HepG2 (cell line): ENCODE measurements at regions not wholly inside any gene's neighbourhood (a gene's known extent, or its start where the extent isn't known, plus 50 kb on each side); places are given as distances from the start of the nearest gene placed in this dataset.
A peak's percentile ranks its signal among the peaks of the same experiment; 100 is the strongest.

Source experiments
- AGO1 ChIP-seq: fragments of 200-400 bp; formaldehyde crosslinking; IDR thresholded peaks from 2 replicates; pipeline ENCODE4 v1.6.1; 2017; ENCODE audit warnings: mild to moderate bottlenecking, low read depth, low read length, moderate library complexity; ENCODE audit not compliant: poor library complexity, severe bottlenecking
- ATAD3A ChIP-seq: sonication (generic); formaldehyde crosslinking; IDR thresholded peaks from 2 replicates; pipeline ENCODE4 v1.4.0; 2020; ENCODE audit warnings: missing genetic modification reagents
- CBX1 ChIP-seq: IDR thresholded peaks from one replicate; pipeline ENCODE4 v1.6.1; 2016; ENCODE audit warnings: antibody characterized with exemption, low read depth
- DPF2 ChIP-seq: sonication (generic); formaldehyde crosslinking; IDR thresholded peaks from 2 replicates; pipeline ENCODE4 v1.4.0; 2020; ENCODE audit warnings: mild to moderate bottlenecking, low read depth, missing genetic modification reagents, borderline replicate concordance
- ETV6 ChIP-seq: sonication (generic); formaldehyde crosslinking; conservative IDR thresholded peaks from 2 replicates; pipeline ENCODE4 v1.4.0; 2020; ENCODE audit warnings: missing genetic modification reagents
- FOXK1 ChIP-seq: sonication (generic); formaldehyde crosslinking; IDR thresholded peaks from 2 replicates; pipeline ENCODE4 v1.4.0; 2020; ENCODE audit warnings: low read depth, missing genetic modification reagents, borderline replicate concordance
- FOXP1 ChIP-seq, 2 experiments: fragments of 450-650 bp in 1 of 2; IDR thresholded peaks; 2 replicates each; pipeline ENCODE4 v1.6.1; 2017 to 2018; ENCODE audit warnings: antibody characterized with exemption in 1 of 2
- HDAC1 ChIP-seq: sonication (generic); formaldehyde crosslinking; IDR thresholded peaks from 2 replicates; pipeline ENCODE4 v1.5.1; 2020; ENCODE audit warnings: mild to moderate bottlenecking, missing genetic modification reagents
- HNRNPLL ChIP-seq: fragments of 200-400 bp; formaldehyde crosslinking; IDR thresholded peaks from 2 replicates; pipeline ENCODE4 v1.6.1; 2017; ENCODE audit warnings: mild to moderate bottlenecking, low read depth, low read length; ENCODE audit not compliant: poor library complexity, severe bottlenecking
- HOXA3 ChIP-seq: sonication (generic); formaldehyde crosslinking; IDR thresholded peaks from 2 replicates; pipeline ENCODE4 v1.5.0; 2020; ENCODE audit warnings: missing genetic modification reagents
- ISX ChIP-seq: sonication (generic); formaldehyde crosslinking; conservative IDR thresholded peaks from 2 replicates; pipeline ENCODE4 v1.5.0; 2020; ENCODE audit warnings: missing genetic modification reagents
- KAT8 ChIP-seq: IDR thresholded peaks from 2 replicates; pipeline ENCODE4 v1.6.1; 2016; ENCODE audit warnings: missing genetic modification reagents, missing compliant biosample characterization
- KDM1A ChIP-seq: IDR thresholded peaks from 2 replicates; pipeline ENCODE4 v1.6.1; 2016; ENCODE audit warnings: missing compliant biosample characterization
- NCOR1 ChIP-seq: fragments of 200-600 bp; sonication (generic); IDR thresholded peaks from 2 replicates; pipeline ENCODE4 v1.7.0; 2017; ENCODE audit warnings: antibody characterized with exemption, low read length, borderline replicate concordance
- POGZ ChIP-seq: sonication (generic); formaldehyde crosslinking; IDR thresholded peaks from 2 replicates; pipeline ENCODE4 v1.4.0; 2020; ENCODE audit warnings: mild to moderate bottlenecking, missing genetic modification reagents
- SOX6 ChIP-seq, 2 experiments: fragments of 450-650 bp in 1 of 2; sonication (generic) in 1 of 2; formaldehyde crosslinking in 1 of 2; IDR thresholded peaks; 2 replicates each; pipeline versions ENCODE4 v1.4.0 to v1.6.1; 2017 to 2020; ENCODE audit warnings: antibody characterized with exemption in 1 of 2, mild to moderate bottlenecking in 1 of 2, missing genetic modification reagents in 1 of 2
- SP5 ChIP-seq: IDR thresholded peaks from 2 replicates; pipeline ENCODE4 v1.6.1; 2016; ENCODE audit warnings: low read depth, borderline replicate concordance
- SUZ12 ChIP-seq: fragments of 150-350 bp; IDR thresholded peaks from 2 replicates; pipeline ENCODE4 v1.6.1; 2014; ENCODE audit warnings: low read depth, low read length
- ZNF572 ChIP-seq: sonication (generic); formaldehyde crosslinking; IDR thresholded peaks from 2 replicates; pipeline ENCODE4 v1.5.1; 2020; ENCODE audit warnings: mild to moderate bottlenecking, missing genetic modification reagents
- ZNF703 ChIP-seq: sonication (generic); formaldehyde crosslinking; IDR thresholded peaks from 2 replicates; pipeline ENCODE4 v1.5.1; 2020; ENCODE audit warnings: missing genetic modification reagents, mild to moderate bottlenecking, moderate library complexity, borderline replicate concordance
- TF ChIP-seq, protein P1 (sequence below): sonication (generic); formaldehyde crosslinking; conservative IDR thresholded peaks from 2 replicates; pipeline ENCODE4 v1.4.0; 2020; ENCODE audit warnings: mild to moderate bottlenecking, missing genetic modification reagents, moderate library complexity
- TF ChIP-seq, protein P2 (sequence below): sonication (generic); formaldehyde crosslinking; IDR thresholded peaks from 2 replicates; pipeline ENCODE4 v1.5.0; 2020; ENCODE audit warnings: missing genetic modification reagents
- TF ChIP-seq, protein P3 (sequence below): sonication (generic); formaldehyde crosslinking; IDR thresholded peaks from 2 replicates; pipeline ENCODE4 v1.9.0; 2022; ENCODE audit warnings: low read depth, missing genetic modification reagents
- TF ChIP-seq, protein P4 (sequence below): IDR thresholded peaks from 2 replicates; pipeline ENCODE4 v1.6.1; 2016; ENCODE audit warnings: missing compliant biosample characterization, missing genetic modification reagents, borderline replicate concordance

DNA sequence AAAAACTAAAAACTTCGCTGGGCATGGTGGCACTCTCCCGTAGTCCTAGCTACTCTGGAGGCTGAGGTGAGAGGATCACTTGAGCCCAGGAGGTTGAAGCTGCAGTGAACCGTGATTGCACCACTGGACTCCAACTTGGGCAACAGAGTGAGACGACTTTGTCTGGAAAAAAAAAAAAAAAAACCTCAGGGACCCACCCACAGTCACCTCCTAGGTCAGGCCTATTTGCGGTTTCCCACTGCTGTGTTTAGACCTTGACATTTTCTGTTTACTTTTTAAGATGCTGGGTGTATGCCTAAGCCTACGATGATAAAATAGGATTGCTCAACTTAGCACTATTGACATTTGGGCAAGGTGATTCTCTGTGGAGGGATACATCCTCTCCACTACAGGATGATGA lies 197.4 kb upstream of the TBL1X start (continued):
- TF ChIP-seq, protein P1, sequence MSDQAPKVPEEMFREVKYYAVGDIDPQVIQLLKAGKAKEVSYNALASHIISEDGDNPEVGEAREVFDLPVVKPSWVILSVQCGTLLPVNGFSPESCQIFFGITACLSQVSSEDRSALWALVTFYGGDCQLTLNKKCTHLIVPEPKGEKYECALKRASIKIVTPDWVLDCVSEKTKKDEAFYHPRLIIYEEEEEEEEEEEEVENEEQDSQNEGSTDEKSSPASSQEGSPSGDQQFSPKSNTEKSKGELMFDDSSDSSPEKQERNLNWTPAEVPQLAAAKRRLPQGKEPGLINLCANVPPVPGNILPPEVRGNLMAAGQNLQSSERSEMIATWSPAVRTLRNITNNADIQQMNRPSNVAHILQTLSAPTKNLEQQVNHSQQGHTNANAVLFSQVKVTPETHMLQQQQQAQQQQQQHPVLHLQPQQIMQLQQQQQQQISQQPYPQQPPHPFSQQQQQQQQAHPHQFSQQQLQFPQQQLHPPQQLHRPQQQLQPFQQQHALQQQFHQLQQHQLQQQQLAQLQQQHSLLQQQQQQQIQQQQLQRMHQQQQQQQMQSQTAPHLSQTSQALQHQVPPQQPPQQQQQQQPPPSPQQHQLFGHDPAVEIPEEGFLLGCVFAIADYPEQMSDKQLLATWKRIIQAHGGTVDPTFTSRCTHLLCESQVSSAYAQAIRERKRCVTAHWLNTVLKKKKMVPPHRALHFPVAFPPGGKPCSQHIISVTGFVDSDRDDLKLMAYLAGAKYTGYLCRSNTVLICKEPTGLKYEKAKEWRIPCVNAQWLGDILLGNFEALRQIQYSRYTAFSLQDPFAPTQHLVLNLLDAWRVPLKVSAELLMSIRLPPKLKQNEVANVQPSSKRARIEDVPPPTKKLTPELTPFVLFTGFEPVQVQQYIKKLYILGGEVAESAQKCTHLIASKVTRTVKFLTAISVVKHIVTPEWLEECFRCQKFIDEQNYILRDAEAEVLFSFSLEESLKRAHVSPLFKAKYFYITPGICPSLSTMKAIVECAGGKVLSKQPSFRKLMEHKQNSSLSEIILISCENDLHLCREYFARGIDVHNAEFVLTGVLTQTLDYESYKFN (CRISPR knock-in tag): peak; percentile 66
- TF ChIP-seq, protein P2, sequence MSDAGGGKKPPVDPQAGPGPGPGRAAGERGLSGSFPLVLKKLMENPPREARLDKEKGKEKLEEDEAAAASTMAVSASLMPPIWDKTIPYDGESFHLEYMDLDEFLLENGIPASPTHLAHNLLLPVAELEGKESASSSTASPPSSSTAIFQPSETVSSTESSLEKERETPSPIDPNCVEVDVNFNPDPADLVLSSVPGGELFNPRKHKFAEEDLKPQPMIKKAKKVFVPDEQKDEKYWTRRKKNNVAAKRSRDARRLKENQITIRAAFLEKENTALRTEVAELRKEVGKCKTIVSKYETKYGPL (CRISPR knock-in tag): no peak
- TF ChIP-seq ISX (no peak), DPF2 (CRISPR knock-in tag) (no peak), KDM1A (CRISPR knock-in tag) (peak; percentile 37; the same call in 1 of the 2 replicates), HDAC1 (CRISPR knock-in tag) (peak; percentile 58), ZNF703 (CRISPR knock-in tag) (0 out of 2 replicates have a peak, but pooled peaks have one; percentile 35), SUZ12 (no peak), NCOR1 (peak; percentile 38; the same call in 1 of the 2 replicates), ZNF572 (CRISPR knock-in tag) (no peak), FOXP1 (IDR thresholded peaks at IDR 0.05) (no peak), FOXP1 (CRISPR knock-in tag; IDR thresholded peaks at IDR 0.05) (peak; percentile 75), HOXA3 (CRISPR knock-in tag) (0 out of 2 replicates have a peak, but pooled peaks have one; percentile 24), CBX1 (no peak), POGZ (CRISPR knock-in tag) (peak; percentile 50; the same call in 1 of the 2 replicates), ETV6 (CRISPR knock-in tag) (no peak), FOXK1 (CRISPR knock-in tag) (peak; percentile 49; the same call in 1 of the 2 replicates), ATAD3A (no peak), SOX6 (IDR thresholded peaks at IDR 0.05) (no peak), SOX6 (CRISPR knock-in tag; IDR thresholded peaks at IDR 0.05) (peak; percentile 72), HNRNPLL (no peak), KAT8 (CRISPR knock-in tag) (peak; percentile 42; the same call in 1 of the 2 replicates), AGO1 (no peak), SP5 (CRISPR knock-in tag) (peak; percentile 81)
- TF ChIP-seq, protein P3, sequence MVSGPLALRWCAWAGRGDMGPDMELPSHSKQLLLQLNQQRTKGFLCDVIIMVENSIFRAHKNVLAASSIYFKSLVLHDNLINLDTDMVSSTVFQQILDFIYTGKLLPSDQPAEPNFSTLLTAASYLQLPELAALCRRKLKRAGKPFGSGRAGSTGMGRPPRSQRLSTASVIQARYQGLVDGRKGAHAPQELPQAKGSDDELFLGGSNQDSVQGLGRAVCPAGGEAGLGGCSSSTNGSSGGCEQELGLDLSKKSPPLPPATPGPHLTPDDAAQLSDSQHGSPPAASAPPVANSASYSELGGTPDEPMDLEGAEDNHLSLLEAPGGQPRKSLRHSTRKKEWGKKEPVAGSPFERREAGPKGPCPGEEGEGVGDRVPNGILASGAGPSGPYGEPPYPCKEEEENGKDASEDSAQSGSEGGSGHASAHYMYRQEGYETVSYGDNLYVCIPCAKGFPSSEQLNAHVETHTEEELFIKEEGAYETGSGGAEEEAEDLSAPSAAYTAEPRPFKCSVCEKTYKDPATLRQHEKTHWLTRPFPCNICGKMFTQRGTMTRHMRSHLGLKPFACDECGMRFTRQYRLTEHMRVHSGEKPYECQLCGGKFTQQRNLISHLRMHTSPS (CRISPR knock-in tag): no peak
- TF ChIP-seq, protein P4, sequence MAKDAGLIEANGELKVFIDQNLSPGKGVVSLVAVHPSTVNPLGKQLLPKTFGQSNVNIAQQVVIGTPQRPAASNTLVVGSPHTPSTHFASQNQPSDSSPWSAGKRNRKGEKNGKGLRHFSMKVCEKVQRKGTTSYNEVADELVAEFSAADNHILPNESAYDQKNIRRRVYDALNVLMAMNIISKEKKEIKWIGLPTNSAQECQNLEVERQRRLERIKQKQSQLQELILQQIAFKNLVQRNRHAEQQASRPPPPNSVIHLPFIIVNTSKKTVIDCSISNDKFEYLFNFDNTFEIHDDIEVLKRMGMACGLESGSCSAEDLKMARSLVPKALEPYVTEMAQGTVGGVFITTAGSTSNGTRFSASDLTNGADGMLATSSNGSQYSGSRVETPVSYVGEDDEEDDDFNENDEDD: no peak
